HG03066 (cell line): ENCODE measurements at regions not wholly inside any gene's neighbourhood (a gene's known extent, or its start where the extent isn't known, plus 50 kb on each side); places are given as distances from the start of the nearest gene placed in this dataset.

Source experiments
- ATAC-seq: cut with Tn5 transposase; IDR thresholded peaks from one replicate; pipeline ENCODE4 v1.9.1; 2021; ENCODE audit warnings: low read depth; ENCODE audit not compliant: unreplicated experiment

DNA sequence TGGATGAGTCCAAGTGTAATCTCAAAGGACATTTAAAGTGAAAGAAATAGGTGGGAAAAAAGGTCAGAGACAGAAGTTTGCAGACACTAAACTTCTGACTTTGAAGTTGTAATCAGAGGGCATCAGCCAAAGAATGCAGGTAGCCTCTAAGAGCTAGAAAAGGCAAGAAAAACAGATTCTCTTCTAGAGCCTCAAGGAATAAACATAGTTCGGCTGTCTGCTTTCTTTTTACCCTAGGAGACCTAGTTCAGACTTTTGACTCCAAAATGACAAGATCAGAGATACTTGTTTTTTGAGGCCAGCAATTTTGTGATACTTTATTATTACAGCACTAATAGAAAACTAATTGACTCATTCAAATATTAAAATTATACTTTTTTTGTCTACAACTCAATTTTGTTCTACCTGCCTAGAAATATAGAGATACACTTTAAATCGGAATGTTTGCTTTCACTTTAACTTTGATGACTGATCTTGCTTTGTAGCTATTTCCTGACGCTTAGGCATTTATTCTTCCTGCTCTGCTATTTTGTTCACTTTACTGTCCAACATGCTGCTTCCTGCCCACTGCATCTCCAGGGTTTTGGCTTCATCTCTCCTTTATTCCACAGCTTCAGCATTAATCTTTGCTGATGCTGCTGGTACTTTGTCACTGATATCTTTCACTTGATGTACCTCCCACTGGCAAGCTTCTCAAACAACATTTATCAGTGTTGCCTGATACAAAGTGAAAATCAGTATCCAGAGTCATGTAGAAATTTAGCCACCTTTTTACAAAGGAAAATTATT lies 272.5 kb downstream of the DSEL start:
- no peak for ATAC-seq

DNA sequence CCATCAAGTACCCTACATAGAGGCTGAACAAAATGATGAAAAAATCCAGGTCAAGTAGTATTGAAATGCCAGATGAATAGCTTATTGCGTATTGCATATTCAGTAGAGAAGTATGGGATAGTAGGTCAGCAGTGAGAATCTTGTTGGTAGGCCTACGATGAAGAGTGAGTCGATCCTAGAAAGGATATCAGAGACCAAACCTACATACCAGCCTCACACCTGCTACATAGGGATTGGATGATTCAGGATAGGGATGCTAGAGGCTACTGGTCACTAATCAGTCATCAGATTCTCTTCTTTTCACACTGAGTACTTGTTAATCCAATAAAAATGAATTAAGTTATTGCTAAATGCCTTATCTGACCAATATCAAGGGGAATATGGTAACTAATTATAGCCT lies 274.5 kb downstream of the DSEL start:
- ATAC-seq: no peak

DNA sequence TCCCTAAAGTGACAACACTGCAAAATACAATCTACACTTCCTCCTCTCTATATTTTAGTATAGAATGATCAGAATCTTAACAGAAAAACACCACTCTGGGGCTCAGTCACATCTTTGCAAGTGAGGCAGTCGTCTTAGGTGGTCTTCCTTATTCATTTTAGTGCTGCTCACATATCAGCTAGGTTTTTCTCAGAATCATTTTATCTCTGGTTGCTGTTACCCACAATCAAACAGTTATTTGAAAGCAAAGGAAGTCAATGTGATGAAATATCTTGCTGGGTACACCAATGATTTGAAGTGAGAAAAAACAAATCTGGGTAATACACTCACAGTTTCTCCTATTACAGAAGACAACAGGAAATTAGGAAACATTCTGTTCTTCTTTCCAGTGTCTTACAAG lies 275.2 kb downstream of the DSEL start:
- no peak for ATAC-seq

DNA sequence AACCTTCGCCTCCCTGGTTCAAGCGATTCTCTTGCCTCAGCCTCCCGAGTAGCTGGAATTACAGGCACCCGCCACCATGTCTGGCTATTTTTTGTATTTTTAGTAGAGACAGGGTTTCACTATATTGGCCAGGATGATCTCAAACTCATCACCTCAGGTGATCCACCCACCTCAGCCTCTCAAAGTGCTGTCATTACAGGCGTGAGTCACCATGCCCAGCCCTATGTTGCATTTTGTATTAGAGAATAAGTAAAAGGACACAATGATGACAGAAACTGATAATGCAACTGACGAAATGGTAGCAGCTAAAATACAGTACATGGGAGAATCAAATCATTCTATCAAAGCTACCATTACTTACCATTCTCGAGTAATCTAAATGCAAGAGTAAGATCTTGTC lies 276.7 kb downstream of the DSEL start:
- ATAC-seq: no peak

DNA sequence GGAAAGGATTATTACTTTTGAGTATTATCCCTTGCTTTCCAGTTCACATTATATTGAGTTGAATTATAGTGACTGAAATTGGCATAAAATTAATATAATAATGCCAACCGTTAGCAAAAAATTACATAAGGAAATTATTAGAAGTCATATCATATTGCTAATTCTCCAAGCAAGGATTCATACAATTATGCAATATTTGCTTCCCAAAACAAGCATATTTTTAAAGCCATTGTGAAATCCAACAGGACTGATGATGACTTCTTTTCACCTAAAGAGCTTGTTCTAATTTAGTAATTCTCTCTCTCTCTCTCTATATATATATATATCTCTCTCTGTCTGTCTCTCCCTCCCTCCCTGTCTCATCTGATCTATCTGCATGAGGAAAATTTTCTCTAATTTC lies 283.5 kb downstream of the DSEL start:
- no peak for ATAC-seq

DNA sequence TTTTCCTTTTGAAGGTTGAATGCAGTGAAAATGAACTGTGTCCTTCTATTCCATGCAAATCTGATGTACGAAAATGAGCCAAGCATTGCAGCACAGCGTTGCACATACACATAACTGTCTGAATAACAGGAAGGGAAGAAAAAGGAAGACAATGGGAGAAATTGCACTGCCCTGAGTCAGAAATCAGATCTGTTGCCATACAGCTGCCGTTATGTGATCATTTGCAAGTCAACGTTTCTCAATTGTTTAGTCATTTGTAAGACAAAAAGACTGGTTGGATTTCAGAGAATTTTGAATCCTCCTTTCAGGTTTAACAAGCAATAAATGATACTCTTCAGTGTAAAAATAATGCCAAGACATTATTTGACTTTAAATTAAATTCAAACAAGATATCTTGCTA lies 284.1 kb downstream of the DSEL start:
- no peak for ATAC-seq

DNA sequence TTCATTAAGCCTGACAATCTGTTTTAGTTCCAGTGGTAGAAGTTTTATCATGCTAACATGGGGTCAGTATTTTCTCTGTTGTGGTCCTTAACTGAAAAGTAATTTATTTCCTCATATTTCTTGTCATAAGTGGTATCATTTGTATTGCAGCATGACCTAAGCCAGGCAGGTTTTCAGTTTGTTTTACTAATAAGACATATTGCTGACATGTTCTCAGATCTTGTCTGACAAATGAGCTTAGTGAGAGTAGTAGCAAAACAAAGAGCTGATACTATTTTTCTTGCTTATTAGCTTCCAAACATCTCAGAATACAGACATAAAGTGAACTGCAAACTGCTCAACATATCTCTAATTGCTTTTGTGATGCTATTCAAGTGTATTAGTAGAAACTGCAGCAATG lies 293.6 kb downstream of the DSEL start:
- no peak for ATAC-seq

- no peak for ATAC-seq
These were observed 296.7 kb downstream of the DSEL start for GRCh38 chr18:67219821-67220220.

GRCh38 chr18:67218556-67218955 lies 298.0 kb downstream of the DSEL start:
- ATAC-seq: no peak

GRCh38 chr18:67217551-67218166 lies 298.9 kb downstream of the DSEL start:
- peak; percentile 91 for ATAC-seq

DNA sequence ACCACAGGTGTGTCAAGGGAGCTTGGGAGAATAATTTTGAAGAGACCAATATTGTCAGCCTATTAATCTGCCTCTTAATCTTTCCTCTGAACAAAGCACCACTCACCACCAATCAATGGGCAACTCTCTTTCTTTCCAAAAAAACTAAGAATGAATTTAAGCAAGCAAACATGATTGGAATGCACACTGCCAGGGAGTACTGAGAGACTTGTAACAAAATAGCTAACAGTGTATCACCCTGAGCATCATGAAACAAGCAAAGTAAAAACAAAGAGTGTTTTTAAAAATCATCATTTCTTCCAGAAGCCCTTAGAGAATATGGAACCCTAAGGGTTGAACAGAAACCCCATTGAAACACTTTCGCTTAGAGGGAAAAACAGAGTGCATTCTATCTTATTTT lies 299.7 kb downstream of the DSEL start:
- no peak for ATAC-seq

DNA sequence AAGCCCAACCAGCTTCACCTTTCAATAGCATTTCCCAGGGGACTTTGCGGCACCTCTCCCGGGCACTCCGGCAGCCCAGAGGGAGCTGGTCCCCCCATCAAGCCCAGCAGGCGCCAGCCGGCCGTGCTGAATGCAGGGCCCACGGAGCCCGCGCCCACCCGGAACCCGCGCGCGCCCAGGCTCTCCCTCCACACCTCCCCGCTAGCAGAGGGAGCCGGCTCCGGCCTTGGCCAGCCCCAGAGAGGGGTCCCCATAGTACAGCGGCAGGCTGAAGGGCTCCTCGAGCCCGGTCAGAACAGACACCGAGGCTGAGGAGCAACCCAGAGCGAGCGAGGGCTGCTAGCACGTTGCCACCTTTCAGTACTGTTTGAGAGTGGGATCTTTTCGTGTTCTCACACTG lies 300.8 kb downstream of the DSEL start:
- ATAC-seq: no peak

DNA sequence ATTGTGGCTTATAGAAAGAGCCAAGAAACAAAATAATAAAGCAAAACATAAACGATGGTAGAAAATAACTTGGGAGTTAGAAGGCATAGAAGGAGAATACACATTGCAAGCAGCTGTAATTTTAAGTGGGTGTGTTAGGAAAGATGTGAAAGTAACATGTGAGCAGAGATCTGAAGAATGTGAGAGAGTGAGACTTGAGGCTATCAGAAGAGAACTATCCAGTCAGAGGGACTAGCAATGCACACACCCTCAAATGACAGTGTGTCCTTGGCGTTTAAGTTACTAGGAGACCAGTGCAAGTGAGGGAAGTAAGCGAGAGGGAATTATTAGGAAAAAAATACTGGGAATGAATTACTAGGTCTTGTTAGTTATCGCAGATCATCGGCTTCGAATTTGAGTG lies 304.9 kb downstream of the DSEL start:
- no peak for ATAC-seq

- ATAC-seq: no peak
These were observed 315.9 kb downstream of the DSEL start for GRCh38 chr18:67200665-67201064.

GRCh38 chr18:67199993-67200617 lies 316.4 kb downstream of the DSEL start:
- ATAC-seq: peak; percentile 87

GRCh38 chr18:67194886-67195285 lies 321.6 kb downstream of the DSEL start:
- no peak for ATAC-seq

DNA sequence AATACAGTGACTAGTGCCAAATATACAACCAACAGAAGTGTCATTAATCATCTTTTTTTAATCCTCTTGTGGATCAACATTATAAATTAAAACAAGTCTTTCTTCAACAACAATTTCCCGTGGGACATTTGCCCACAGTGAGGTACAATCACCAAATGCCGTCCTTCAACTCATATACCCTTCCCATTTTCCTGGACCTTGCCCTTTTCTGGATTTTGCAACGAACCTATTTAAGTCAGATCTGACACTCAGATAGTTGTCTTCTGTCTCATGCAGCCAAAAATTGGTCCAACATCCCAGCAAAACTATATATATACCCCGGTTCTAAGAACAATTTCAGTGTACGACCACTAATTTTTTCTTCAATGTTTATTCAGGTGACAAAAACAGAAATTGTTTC lies 324.0 kb downstream of the DSEL start:
- no peak for ATAC-seq

- ATAC-seq: no peak
These were observed 333.1 kb downstream of the DSEL start for GRCh38 chr18:67183398-67183797.

DNA sequence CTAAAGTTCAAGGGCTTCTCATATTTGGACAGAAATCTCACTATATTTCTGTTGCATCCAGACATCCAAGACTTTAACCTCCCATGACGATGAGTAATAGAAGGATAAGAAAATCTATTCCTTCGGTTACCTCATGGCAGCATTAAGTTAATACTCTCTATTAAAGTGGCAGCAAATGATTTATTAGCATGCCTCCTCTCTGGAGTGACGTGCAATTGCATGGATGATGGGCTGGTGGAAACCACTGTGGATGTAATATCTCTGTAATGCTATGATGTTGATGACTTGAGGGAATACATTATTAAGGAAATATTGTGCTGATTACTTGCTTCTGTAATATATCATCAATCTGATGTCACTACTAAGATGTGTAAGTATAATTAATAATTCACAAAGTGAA lies 336.8 kb downstream of the DSEL start:
- ATAC-seq: no peak

DNA sequence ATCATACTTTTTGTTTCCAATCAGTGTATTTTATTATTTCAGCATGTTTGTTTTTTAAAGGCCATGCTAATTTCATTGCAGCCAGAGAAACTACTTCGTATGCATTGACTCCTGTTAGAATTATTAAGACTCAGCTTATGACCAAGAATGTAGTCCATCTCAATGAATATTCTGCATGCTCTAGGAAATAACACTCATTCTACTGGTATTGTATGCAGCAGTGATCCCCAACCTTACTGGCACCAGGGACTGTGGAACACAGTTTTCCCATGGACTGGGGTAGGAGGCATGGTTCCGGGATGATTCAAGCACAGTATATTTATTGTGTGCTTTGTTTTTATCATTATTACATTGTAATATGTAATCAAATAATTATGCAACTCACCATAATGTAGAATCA lies 356.9 kb downstream of the DSEL start:
- ATAC-seq: no peak

DNA sequence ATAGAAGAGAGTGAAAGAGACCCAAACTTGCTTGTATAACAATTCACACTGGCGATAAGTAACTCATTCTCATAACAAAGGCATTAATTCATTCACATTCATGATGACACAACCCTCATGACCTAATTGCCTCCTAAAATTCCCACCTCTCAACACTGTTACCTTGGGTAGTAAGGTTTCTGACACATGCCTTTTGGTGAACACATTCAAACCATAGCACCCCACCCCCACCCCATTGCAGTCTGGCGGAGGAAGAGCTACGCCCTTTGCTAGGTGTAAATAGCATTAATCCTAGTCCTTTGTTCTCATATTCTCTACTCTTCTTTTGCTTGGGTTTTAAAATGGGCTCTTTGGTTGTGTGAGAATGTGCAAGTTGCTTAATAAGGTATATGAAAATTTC lies 361.5 kb downstream of the DSEL start:
- no peak for ATAC-seq

DNA sequence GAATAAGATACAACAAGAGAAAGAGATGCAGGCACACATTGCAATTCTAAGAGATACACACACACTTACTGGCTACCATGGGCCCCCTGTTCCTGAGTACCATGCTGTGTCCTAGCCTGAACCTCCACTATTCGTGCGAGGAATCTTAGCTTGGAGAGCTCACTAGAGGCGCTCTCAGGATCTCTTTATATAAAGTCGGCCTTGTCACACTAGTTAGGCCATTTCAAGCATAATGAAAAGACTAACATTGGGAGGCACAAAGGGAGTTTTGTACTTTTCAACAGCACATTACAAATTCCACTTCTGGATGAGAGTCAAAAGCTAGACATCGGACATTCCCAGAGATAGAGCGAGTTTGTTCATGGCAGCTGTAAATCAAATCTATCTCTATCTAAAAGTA lies 365.2 kb downstream of the DSEL start:
- no peak for ATAC-seq
